H1 (cell line): ENCODE measurements at regions not wholly inside any gene's neighbourhood (a gene's known extent, or its start where the extent isn't known, plus 50 kb on each side); places are given as distances from the start of the nearest gene placed in this dataset.

Experiments
- CREB1 ChIP-seq: IDR thresholded peaks from 2 replicates; pipeline ENCODE4 v1.6.1; 2012; ENCODE audit warnings: inconsistent platforms
- TF ChIP-seq, protein P1 (sequence below): fragments of 300-600 bp; sonication (generic); IDR thresholded peaks from 2 replicates; pipeline ENCODE4 v1.7.1; 2012; ENCODE audit warnings: low read length, moderate library complexity, mild to moderate bottlenecking, inconsistent platforms; ENCODE audit not compliant: insufficient replicate concordance

GRCh38 chr1:62981434-62981833, 197.5 kb downstream of the ATG4C start (continued):
- TF ChIP-seq, protein P1, sequence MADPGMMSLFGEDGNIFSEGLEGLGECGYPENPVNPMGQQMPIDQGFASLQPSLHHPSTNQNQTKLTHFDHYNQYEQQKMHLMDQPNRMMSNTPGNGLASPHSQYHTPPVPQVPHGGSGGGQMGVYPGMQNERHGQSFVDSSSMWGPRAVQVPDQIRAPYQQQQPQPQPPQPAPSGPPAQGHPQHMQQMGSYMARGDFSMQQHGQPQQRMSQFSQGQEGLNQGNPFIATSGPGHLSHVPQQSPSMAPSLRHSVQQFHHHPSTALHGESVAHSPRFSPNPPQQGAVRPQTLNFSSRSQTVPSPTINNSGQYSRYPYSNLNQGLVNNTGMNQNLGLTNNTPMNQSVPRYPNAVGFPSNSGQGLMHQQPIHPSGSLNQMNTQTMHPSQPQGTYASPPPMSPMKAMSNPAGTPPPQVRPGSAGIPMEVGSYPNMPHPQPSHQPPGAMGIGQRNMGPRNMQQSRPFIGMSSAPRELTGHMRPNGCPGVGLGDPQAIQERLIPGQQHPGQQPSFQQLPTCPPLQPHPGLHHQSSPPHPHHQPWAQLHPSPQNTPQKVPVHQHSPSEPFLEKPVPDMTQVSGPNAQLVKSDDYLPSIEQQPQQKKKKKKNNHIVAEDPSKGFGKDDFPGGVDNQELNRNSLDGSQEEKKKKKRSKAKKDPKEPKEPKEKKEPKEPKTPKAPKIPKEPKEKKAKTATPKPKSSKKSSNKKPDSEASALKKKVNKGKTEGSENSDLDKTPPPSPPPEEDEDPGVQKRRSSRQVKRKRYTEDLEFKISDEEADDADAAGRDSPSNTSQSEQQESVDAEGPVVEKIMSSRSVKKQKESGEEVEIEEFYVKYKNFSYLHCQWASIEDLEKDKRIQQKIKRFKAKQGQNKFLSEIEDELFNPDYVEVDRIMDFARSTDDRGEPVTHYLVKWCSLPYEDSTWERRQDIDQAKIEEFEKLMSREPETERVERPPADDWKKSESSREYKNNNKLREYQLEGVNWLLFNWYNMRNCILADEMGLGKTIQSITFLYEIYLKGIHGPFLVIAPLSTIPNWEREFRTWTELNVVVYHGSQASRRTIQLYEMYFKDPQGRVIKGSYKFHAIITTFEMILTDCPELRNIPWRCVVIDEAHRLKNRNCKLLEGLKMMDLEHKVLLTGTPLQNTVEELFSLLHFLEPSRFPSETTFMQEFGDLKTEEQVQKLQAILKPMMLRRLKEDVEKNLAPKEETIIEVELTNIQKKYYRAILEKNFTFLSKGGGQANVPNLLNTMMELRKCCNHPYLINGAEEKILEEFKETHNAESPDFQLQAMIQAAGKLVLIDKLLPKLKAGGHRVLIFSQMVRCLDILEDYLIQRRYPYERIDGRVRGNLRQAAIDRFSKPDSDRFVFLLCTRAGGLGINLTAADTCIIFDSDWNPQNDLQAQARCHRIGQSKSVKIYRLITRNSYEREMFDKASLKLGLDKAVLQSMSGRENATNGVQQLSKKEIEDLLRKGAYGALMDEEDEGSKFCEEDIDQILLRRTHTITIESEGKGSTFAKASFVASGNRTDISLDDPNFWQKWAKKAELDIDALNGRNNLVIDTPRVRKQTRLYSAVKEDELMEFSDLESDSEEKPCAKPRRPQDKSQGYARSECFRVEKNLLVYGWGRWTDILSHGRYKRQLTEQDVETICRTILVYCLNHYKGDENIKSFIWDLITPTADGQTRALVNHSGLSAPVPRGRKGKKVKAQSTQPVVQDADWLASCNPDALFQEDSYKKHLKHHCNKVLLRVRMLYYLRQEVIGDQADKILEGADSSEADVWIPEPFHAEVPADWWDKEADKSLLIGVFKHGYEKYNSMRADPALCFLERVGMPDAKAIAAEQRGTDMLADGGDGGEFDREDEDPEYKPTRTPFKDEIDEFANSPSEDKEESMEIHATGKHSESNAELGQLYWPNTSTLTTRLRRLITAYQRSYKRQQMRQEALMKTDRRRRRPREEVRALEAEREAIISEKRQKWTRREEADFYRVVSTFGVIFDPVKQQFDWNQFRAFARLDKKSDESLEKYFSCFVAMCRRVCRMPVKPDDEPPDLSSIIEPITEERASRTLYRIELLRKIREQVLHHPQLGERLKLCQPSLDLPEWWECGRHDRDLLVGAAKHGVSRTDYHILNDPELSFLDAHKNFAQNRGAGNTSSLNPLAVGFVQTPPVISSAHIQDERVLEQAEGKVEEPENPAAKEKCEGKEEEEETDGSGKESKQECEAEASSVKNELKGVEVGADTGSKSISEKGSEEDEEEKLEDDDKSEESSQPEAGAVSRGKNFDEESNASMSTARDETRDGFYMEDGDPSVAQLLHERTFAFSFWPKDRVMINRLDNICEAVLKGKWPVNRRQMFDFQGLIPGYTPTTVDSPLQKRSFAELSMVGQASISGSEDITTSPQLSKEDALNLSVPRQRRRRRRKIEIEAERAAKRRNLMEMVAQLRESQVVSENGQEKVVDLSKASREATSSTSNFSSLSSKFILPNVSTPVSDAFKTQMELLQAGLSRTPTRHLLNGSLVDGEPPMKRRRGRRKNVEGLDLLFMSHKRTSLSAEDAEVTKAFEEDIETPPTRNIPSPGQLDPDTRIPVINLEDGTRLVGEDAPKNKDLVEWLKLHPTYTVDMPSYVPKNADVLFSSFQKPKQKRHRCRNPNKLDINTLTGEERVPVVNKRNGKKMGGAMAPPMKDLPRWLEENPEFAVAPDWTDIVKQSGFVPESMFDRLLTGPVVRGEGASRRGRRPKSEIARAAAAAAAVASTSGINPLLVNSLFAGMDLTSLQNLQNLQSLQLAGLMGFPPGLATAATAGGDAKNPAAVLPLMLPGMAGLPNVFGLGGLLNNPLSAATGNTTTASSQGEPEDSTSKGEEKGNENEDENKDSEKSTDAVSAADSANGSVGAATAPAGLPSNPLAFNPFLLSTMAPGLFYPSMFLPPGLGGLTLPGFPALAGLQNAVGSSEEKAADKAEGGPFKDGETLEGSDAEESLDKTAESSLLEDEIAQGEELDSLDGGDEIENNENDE: no peak
- no peak for TF ChIP-seq CREB1
